OCI-LY7 (cell line): ENCODE measurements at regions not wholly inside any gene's neighbourhood (a gene's known extent, or its start where the extent isn't known, plus 50 kb on each side); places are given as distances from the start of the nearest gene placed in this dataset.

Source experiments
- BruUV-seq: library from RNA; stranded (reverse); fragments of 400-500 nt; replicated peaks from 2 replicates; lab custom pipeline; 2021; lab: Mats Ljungman, UMichigan
- CTCF ChIA-PET: fragments of 300-600 bp; sonication (Branson Sonifier 250); formaldehyde crosslinking; loops from one replicate; lab custom pipeline; 2022; ENCODE audit warnings: antibody characterized with exemption; ENCODE audit not compliant: unreplicated experiment; lab: Charles Lee
- POLR2A ChIA-PET: fragments of 300-600 bp; sonication (Branson Sonifier 250); formaldehyde crosslinking; loops from one replicate; lab custom pipeline; 2022; ENCODE audit warnings: antibody characterized with exemption; lab: Charles Lee
- DNase-seq: peaks from one replicate; pipeline ENCODE4 v3.0.0-alpha.2; 2015; ENCODE audit warnings: low spot score
- H2AFZ ChIP-seq: fragments of 200-600 bp; sonication (generic), shearing (Covaris generic); 2 replicates; pipeline ENCODE4 v1.6.1; 2014; ENCODE audit warnings: mild to moderate bottlenecking, antibody characterized with exemption, low read length, moderate library complexity
- H3K27ac ChIP-seq: fragments of 200-600 bp; sonication (generic); 2 replicates; pipeline ENCODE4 v1.5.1; 2014; ENCODE audit warnings: mixed run types, low read depth, mild to moderate bottlenecking, moderate library complexity, low read length, inconsistent platforms; ENCODE audit not compliant: poor library complexity, severe bottlenecking
- H3K36me3 ChIP-seq: fragments of 200-600 bp; sonication (generic); 2 replicates; pipeline ENCODE4 v1.6.1; 2014; ENCODE audit warnings: mild to moderate bottlenecking, antibody characterized with exemption, low read length, moderate library complexity, mixed read lengths; ENCODE audit not compliant: insufficient read depth
- H3K4me1 ChIP-seq: fragments of 200-600 bp; sonication (generic); 2 replicates; pipeline ENCODE4 v1.5.1; 2014; ENCODE audit warnings: mild to moderate bottlenecking, low read length; ENCODE audit not compliant: insufficient read depth, poor library complexity, severe bottlenecking
- H3K4me2 ChIP-seq: fragments of 200-600 bp; sonication (generic); 2 replicates; pipeline ENCODE4 v1.6.1; 2014; ENCODE audit warnings: mild to moderate bottlenecking, low read length
- H3K4me3 ChIP-seq: fragments of 200-600 bp; sonication (generic); 2 replicates; pipeline ENCODE4 v1.5.1; 2014; ENCODE audit warnings: mild to moderate bottlenecking, low read depth, low read length; ENCODE audit not compliant: poor library complexity, severe bottlenecking
- H3K79me2 ChIP-seq: fragments of 200-600 bp; sonication (generic); 2 replicates; pipeline ENCODE4 v1.6.1; 2016; ENCODE audit warnings: low read depth, mild to moderate bottlenecking, low read length, moderate library complexity, mixed read lengths; ENCODE audit not compliant: insufficient read depth
- H3K9me2 ChIP-seq: fragments of 200-600 bp; sonication (generic); 2 replicates; pipeline ENCODE4 v1.6.1; 2016; ENCODE audit warnings: mild to moderate bottlenecking, low read length, mixed read lengths; ENCODE audit not compliant: insufficient read depth
- H3K9me3 ChIP-seq: fragments of 200-600 bp; sonication (generic); 2 replicates; pipeline ENCODE4 v1.6.1; 2014; ENCODE audit warnings: mild to moderate bottlenecking, mixed run types, low read length, mixed read lengths
- H4K20me1 ChIP-seq: fragments of 200-600 bp; sonication (generic); 2 replicates; pipeline ENCODE4 v1.6.1; 2014; ENCODE audit warnings: mild to moderate bottlenecking, antibody characterized with exemption, low read length, moderate library complexity, mixed read lengths; ENCODE audit not compliant: insufficient read depth
- EZH2phosphoT487 ChIP-seq: fragments of 200-600 bp; sonication (generic); IDR thresholded peaks from 2 replicates; pipeline ENCODE4 v1.6.1; 2018; ENCODE audit warnings: low read depth, borderline replicate concordance, mild to moderate bottlenecking, mixed run types, antibody characterized with exemption, low read length, moderate library complexity, mixed read lengths
- intact Hi-C: fragments of 100-400 bp; cut with micrococcal nuclease; formaldehyde crosslinking; loops from one replicate; pipeline ENCODE4 v1.10.0; 2022; ENCODE audit not compliant: unreplicated experiment
- TF ChIP-seq, protein P1 (sequence below): fragments of 200-600 bp; sonication (generic); conservative IDR thresholded peaks from 2 replicates; pipeline ENCODE4 v1.5.1; 2014; ENCODE audit warnings: mild to moderate bottlenecking, antibody characterized with exemption, low read length, moderate library complexity, mixed read lengths

DNA sequence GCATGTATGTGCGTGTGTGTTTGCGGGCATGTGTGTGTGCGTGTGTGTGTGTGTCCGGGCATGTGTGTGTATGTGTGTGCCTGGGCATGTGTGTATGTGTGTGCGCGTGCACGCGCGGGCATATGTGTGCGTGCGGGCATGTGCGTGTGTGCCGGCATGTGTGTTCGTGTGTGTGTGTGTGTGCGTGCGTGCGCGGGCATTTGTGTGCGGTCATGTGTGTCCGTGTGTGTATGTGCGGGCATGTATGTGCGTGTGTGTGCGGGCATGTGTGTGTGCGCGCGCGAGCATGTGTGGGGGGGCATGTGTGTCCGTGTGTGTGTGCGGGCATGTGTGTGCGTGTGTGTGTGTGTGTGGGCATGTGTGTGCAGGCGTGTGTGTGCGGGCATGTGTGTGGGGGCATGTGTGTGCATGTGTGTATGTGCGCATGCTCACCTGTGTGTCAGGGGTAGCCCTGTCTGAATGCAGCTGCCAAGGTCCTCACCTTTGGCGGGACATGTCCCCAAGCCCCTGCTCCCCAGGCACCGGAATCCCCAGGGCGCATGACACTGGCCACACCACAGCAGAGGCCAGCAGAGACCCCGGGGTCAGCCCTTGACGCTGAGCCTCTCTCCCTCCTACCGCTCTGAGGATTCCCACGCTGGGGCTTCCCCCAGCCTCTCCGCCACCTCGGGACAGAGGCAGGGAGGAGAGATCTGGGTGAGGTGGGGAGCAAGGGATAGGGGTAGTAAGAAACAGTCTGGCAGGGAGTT lies 109.5 kb upstream of the NCOR2 start:
- no peaks in the 10 kb centered on the region for H3K9me2 ChIP-seq
- BruUV-seq, result no TSS peak
- no peak for TF ChIP-seq EZH2phosphoT487
- TF ChIP-seq, protein P1, sequence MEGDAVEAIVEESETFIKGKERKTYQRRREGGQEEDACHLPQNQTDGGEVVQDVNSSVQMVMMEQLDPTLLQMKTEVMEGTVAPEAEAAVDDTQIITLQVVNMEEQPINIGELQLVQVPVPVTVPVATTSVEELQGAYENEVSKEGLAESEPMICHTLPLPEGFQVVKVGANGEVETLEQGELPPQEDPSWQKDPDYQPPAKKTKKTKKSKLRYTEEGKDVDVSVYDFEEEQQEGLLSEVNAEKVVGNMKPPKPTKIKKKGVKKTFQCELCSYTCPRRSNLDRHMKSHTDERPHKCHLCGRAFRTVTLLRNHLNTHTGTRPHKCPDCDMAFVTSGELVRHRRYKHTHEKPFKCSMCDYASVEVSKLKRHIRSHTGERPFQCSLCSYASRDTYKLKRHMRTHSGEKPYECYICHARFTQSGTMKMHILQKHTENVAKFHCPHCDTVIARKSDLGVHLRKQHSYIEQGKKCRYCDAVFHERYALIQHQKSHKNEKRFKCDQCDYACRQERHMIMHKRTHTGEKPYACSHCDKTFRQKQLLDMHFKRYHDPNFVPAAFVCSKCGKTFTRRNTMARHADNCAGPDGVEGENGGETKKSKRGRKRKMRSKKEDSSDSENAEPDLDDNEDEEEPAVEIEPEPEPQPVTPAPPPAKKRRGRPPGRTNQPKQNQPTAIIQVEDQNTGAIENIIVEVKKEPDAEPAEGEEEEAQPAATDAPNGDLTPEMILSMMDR, result no peak
- no peaks in the 10 kb centered on the region for H4K20me1 ChIP-seq
- DNase-seq, result no peak
- H3K4me1 ChIP-seq, result no peaks in the 10 kb centered on the region
- ChIA-PET CTCF (no interaction called here), POLR2A (no interaction called here)
- H3K36me3 ChIP-seq, result no peaks in the 10 kb centered on the region
- intact Hi-C loops, result no loop called here
- H3K9me3 ChIP-seq, result no peaks in the 10 kb centered on the region
- H3K79me2 ChIP-seq, result no peaks in the 10 kb centered on the region
- H3K27ac ChIP-seq, result no peak overlapping the region
- H3K4me3 ChIP-seq, result no peak overlapping the region
- no peak overlapping the region for H3K4me2 ChIP-seq
- no peak overlapping the region for H2AFZ ChIP-seq

DNA sequence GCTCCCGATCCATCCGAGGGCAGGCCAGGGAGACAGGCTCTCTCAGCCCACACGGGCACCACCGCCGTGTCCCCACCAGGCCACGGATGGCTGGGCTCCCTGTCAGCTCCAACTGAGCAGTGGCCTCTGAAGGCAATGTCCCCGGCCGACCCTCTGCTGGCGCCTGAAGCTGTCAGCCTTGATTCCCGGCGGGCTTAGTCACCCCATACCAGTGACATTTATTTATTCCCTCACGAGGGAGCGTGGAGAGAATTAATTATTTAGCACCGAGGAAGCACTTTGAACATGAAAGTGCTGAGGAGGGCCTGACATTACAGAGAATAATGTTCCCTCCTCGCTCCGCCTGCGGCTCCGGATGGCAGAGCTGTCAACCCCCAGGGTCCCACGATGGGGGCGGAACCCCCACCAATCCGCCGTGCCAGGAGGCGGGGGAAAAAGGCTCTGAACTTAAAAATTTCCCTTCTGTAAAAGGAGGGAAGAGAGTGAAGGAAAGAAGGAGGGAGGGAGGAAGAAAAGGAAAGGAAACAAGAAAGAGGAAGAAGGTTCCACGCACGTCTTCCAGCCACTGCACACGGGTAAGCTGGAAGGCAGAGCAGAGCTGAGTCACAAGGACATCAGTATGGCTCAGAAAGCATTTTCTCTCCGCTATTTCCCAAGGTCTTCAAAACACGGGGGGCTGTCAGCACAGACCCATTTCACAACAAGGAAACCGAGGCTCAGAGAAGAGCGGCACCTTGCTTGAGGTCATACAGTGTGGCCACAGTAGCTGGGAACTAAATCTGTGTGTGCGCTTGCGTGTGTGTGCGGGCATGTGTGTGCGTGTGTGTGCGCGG lies 108.7 kb upstream of the NCOR2 start:
- no peak for DNase-seq
- Histone ChIP-seq H3K4me1 (no peaks in the 10 kb centered on the region), H3K4me2 (no peak overlapping the region), H3K9me2 (no peaks in the 10 kb centered on the region), H3K79me2 (no peaks in the 10 kb centered on the region), H4K20me1 (no peaks in the 10 kb centered on the region), H2AFZ (no peak overlapping the region), H3K27ac (no peak overlapping the region), H3K4me3 (no peak overlapping the region), H3K36me3 (no peaks in the 10 kb centered on the region), H3K9me3 (no peaks in the 10 kb centered on the region)
- TF ChIP-seq, protein P1, result no peak
- no peak for TF ChIP-seq EZH2phosphoT487
- ChIA-PET POLR2A (no interaction called here), CTCF (no interaction called here)
- intact Hi-C loops, result no loop called here
- no TSS peak for BruUV-seq

DNA sequence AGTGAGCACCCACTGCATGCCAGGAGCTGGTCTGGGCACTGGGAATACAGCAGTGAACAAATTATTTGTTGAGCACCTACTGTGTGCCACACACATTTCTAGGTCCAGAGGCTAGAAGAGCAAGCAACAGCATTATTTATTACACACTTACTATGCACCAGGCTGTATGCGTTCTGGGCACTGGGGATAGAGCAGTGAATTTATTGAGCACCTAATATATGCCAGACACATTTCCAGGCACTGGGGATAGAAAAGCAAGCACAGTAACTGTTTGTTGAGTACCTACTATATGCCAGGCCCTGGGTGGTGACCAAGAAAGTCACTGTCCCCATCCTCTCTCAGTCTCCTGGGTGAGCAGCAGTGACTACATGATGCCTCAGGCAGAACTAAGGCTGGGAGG lies 107.5 kb upstream of the NCOR2 start:
- H3K79me2 ChIP-seq, result no peaks in the 10 kb centered on the region
- CTCF ChIA-PET, result no interaction called here
- BruUV-seq, result no TSS peak

More for the DNA sequence above, 107.5 kb upstream of the NCOR2 start:
- Histone ChIP-seq H3K36me3 (no peaks in the 10 kb centered on the region), H2AFZ (no peak overlapping the region), H3K4me1 (no peaks in the 10 kb centered on the region), H3K4me3 (no peak overlapping the region), H3K4me2 (no peak overlapping the region), H3K9me3 (no peaks in the 10 kb centered on the region), H3K27ac (no peak overlapping the region), H3K9me2 (no peaks in the 10 kb centered on the region), H4K20me1 (no peaks in the 10 kb centered on the region)
- POLR2A ChIA-PET, result no interaction called here
- TF ChIP-seq, protein P1, result no peak
- TF ChIP-seq EZH2phosphoT487, result no peak
- no peak for DNase-seq
- intact Hi-C loops, result no loop called here
